GM12878 (cell line): ENCODE measurements at regions not wholly inside any gene's neighbourhood (a gene's known extent, or its start where the extent isn't known, plus 50 kb on each side); places are given as distances from the start of the nearest gene placed in this dataset.

Source experiments
- ATAC-seq: fragments of 200-7000 bp; cut with Tn5 transposase; 3 replicates; pipeline ENCODE4 v1.9.1; 2020; ENCODE audit warnings: mild to moderate bottlenecking, moderate library complexity
- BruUV-seq: library from RNA; stranded (reverse); fragments of 400-500 nt; replicated peaks from 2 replicates; lab custom pipeline; 2021; lab: Mats Ljungman, UMichigan
- CTCF ChIA-PET: fragments of 300-600 bp; sonication (Branson Sonifier 250); formaldehyde crosslinking; extraction: SDS; loops from one replicate; lab custom pipeline; 2021; ENCODE audit warnings: inconsistent platforms; lab: Yijun Ruan, JAX
- POLR2A ChIA-PET: fragments of 350-600 bp; formaldehyde crosslinking; extraction: SDS; loops from one replicate; lab custom pipeline; 2021; ENCODE audit warnings: inconsistent platforms; lab: Charles Lee
- RAD21 ChIA-PET: fragments of 300-600 bp; sonication (Branson Sonifier 250); formaldehyde crosslinking; loops from one replicate; lab custom pipeline; 2023; ENCODE audit warnings: antibody characterized with exemption; ENCODE audit not compliant: unreplicated experiment; lab: Charles Lee
- SMC1A ChIA-PET: fragments of 300-600 bp; sonication (Branson Sonifier 250); formaldehyde crosslinking; loops from one replicate; lab custom pipeline; 2023; ENCODE audit not compliant: unreplicated experiment, uncharacterized antibody; lab: Charles Lee
- DNase-seq: peaks from one replicate; pipeline ENCODE4 v3.0.0-alpha.2; 2011; ENCODE audit warnings: low read depth, low spot score
- FAIRE-seq: peaks from 3 replicates; lab custom pipeline; 2011; peaks lifted over from hg19 to GRCh38; lab: Jason Lieb, UNC
- H2AFZ ChIP-seq: 2 replicates; pipeline ENCODE4 v1.6.0; 2011; ENCODE audit warnings: low read depth, low read length, control low read depth; ENCODE audit not compliant: control insufficient read depth
- H3K27ac ChIP-seq: 2 replicates; pipeline ENCODE4 v1.5.1; 2011; ENCODE audit warnings: control low read depth; ENCODE audit not compliant: control insufficient read depth, insufficient read depth
- H3K27me3 ChIP-seq, 2 experiments: replicated peaks in 1 of 2; 2 replicates each; pipeline versions ENCODE4 v1.6.0 to v1.6.1; 2011; ENCODE audit warnings: low read length in 1 of 2; ENCODE audit not compliant: control insufficient read depth in 2 of 2, insufficient read depth in 2 of 2
- H3K36me3 ChIP-seq, 2 experiments: 2 replicates each; pipeline ENCODE4 v1.5.1; 2011; ENCODE audit warnings: low read length in 1 of 2; ENCODE audit not compliant: control insufficient read depth in 2 of 2, insufficient read depth in 2 of 2
- H3K4me1 ChIP-seq: 2 replicates; pipeline ENCODE4 v1.6.1; 2011; ENCODE audit warnings: mild to moderate bottlenecking, low read length, moderate library complexity, mixed read lengths; ENCODE audit not compliant: control insufficient read depth, insufficient read depth
- H3K4me2 ChIP-seq: 2 replicates; pipeline ENCODE4 v1.6.0; 2011; ENCODE audit warnings: control low read depth; ENCODE audit not compliant: control insufficient read depth, insufficient read depth
- H3K4me3 ChIP-seq: fragments of 200-600 bp; sonication (generic); 2 replicates; pipeline ENCODE4 v1.5.1; 2016
- H3K79me2 ChIP-seq: 2 replicates; pipeline ENCODE4 v1.6.0; 2011; ENCODE audit warnings: low read length; ENCODE audit not compliant: control insufficient read depth, insufficient read depth
- H3K9ac ChIP-seq: 2 replicates; pipeline ENCODE4 v1.8.0; 2011; ENCODE audit warnings: low read length, control low read depth, mixed read lengths; ENCODE audit not compliant: control insufficient read depth, insufficient read depth
- H3K9me3 ChIP-seq: replicated peaks from 3 replicates; pipeline ENCODE4 v1.5.1; 2011; ENCODE audit warnings: mild to moderate bottlenecking, low read length; ENCODE audit not compliant: control insufficient read depth, insufficient read depth
- H4K20me1 ChIP-seq: 2 replicates; pipeline ENCODE4 v1.6.0; 2011; ENCODE audit not compliant: control insufficient read depth, insufficient read depth
- BMI1 ChIP-seq: fragments of 450-650 bp; IDR thresholded peaks from 2 replicates; pipeline ENCODE4 v1.6.1; 2016; ENCODE audit warnings: mild to moderate bottlenecking, moderate library complexity, borderline replicate concordance
- BRCA1 ChIP-seq: IDR thresholded peaks from 2 replicates; pipeline ENCODE4 v1.6.1; 2011; ENCODE audit warnings: low read depth, low read length, improper control_type of control experiment
- CREB1 ChIP-seq: IDR thresholded peaks from 2 replicates; pipeline ENCODE4 v1.6.1; 2012; ENCODE audit warnings: low read depth, mild to moderate bottlenecking, inconsistent platforms
- EED ChIP-seq: sonication (generic); IDR thresholded peaks from 2 replicates; pipeline ENCODE4 v1.6.1; 2016; ENCODE audit warnings: antibody characterized with exemption, low read depth
- GABPA ChIP-seq: IDR thresholded peaks from 2 replicates; pipeline ENCODE4 v1.6.1; 2014; ENCODE audit warnings: antibody characterized with exemption, low read depth, mild to moderate bottlenecking, inconsistent platforms
- HDAC2 ChIP-seq: fragments of 200-600 bp; sonication (generic); IDR thresholded peaks from 2 replicates; pipeline ENCODE4 v1.6.1; 2017
- NFIC ChIP-seq: IDR thresholded peaks from 2 replicates; pipeline ENCODE4 v1.6.1; 2012; ENCODE audit warnings: low read depth, mild to moderate bottlenecking, inconsistent platforms, low read length, moderate library complexity
- NRF1 ChIP-seq: conservative IDR thresholded peaks from 2 replicates; pipeline ENCODE4 v1.6.1; 2011; ENCODE audit warnings: mild to moderate bottlenecking, low read depth, low read length, improper control_type of control experiment
- PML ChIP-seq: IDR thresholded peaks from 2 replicates; pipeline ENCODE4 v1.6.1; 2012; ENCODE audit warnings: low read length, inconsistent platforms
- POLR2A ChIP-seq: IDR thresholded peaks from 2 replicates; pipeline ENCODE4 v1.6.1; 2011; ENCODE audit warnings: low read depth, mild to moderate bottlenecking, low read length
- POU2F2 ChIP-seq: IDR thresholded peaks from 3 replicates; pipeline ENCODE4 v1.6.1; 2011; ENCODE audit warnings: low read depth, mild to moderate bottlenecking, low read length, borderline replicate concordance
- RBBP5 ChIP-seq: fragments of 200-600 bp; sonication (generic); conservative IDR thresholded peaks from 2 replicates; pipeline ENCODE4 v1.6.1; 2016
- SMC3 ChIP-seq: IDR thresholded peaks from 2 replicates; pipeline ENCODE4 v1.6.1; 2011; ENCODE audit warnings: low read length, improper control_type of control experiment, borderline replicate concordance
- TBL1XR1 ChIP-seq: IDR thresholded peaks from 2 replicates; pipeline ENCODE4 v1.6.1; 2012; ENCODE audit warnings: low read depth, low read length, improper control_type of control experiment
- ZNF622 ChIP-seq: fragments of 450-650 bp; IDR thresholded peaks from 2 replicates; pipeline ENCODE4 v1.6.1; 2017; ENCODE audit warnings: mild to moderate bottlenecking, inconsistent platforms
- WGBS: methylation state at CpG from one replicate; pipeline ENCODE4 v1.1.6; 2016; ENCODE audit warnings: low lambda C conversion rate; ENCODE audit not compliant: insufficient replicate concordance, insufficient coverage; ENCODE audit errors: missing lambda C conversion rate; 5-methylcytosine and 5-hydroxymethylcytosine counted together
- in situ Hi-C: fragments of 300-500 bp; cut with MboI; formaldehyde crosslinking; loops from 9 replicates; pipeline ENCODE4 v1.14.3; 2018; ENCODE audit warnings: mixed read lengths
- intact Hi-C: fragments of 100-400 bp; cut with micrococcal nuclease; formaldehyde crosslinking; loops from one replicate; pipeline ENCODE4 v1.14.2; 2022; ENCODE audit not compliant: unreplicated experiment
- TF ChIP-seq, protein P1 (sequence below): IDR thresholded peaks from 2 replicates; pipeline ENCODE4 v1.6.1; 2011; ENCODE audit warnings: low read depth, mild to moderate bottlenecking, low read length, moderate library complexity, borderline replicate concordance; ENCODE audit errors: extremely low read depth
- TF ChIP-seq, protein P2 (sequence below): fragments of 450-650 bp; IDR thresholded peaks from 2 replicates; pipeline ENCODE4 v1.6.1; 2017; ENCODE audit warnings: mild to moderate bottlenecking

GRCh38 chr13:87820241-87820640 is 149.1 kb downstream of the SLITRK5 start:
- intact Hi-C loops, result no loop called here
- no peak for DNase-seq
- 4% methylated on average over 1 of the region's 1 CpG for WGBS
- H3K27me3 ChIP-seq, result no peaks in the 10 kb centered on the region
- H3K4me3 ChIP-seq, result no peak overlapping the region
- no peak for FAIRE-seq
- RAD21 ChIA-PET, result no interaction called here
- BruUV-seq, result no TSS peak
- no peak for TF ChIP-seq SMC3
- TF ChIP-seq NRF1, result no peak
- TF ChIP-seq, protein P1, sequence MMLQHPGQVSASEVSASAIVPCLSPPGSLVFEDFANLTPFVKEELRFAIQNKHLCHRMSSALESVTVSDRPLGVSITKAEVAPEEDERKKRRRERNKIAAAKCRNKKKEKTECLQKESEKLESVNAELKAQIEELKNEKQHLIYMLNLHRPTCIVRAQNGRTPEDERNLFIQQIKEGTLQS, result no peak
- TF ChIP-seq CREB1, result no peak
- no peak for TF ChIP-seq POLR2A
- no peak for TF ChIP-seq PML
- no peak for TF ChIP-seq RBBP5
- no peak for TF ChIP-seq BRCA1
- TF ChIP-seq EED, result no peak
- no peak for TF ChIP-seq GABPA
- no peak for TF ChIP-seq NFIC
- TF ChIP-seq TBL1XR1, result no peak
- TF ChIP-seq, protein P2, sequence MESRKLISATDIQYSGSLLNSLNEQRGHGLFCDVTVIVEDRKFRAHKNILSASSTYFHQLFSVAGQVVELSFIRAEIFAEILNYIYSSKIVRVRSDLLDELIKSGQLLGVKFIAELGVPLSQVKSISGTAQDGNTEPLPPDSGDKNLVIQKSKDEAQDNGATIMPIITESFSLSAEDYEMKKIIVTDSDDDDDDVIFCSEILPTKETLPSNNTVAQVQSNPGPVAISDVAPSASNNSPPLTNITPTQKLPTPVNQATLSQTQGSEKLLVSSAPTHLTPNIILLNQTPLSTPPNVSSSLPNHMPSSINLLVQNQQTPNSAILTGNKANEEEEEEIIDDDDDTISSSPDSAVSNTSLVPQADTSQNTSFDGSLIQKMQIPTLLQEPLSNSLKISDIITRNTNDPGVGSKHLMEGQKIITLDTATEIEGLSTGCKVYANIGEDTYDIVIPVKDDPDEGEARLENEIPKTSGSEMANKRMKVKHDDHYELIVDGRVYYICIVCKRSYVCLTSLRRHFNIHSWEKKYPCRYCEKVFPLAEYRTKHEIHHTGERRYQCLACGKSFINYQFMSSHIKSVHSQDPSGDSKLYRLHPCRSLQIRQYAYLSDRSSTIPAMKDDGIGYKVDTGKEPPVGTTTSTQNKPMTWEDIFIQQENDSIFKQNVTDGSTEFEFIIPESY, result no peak
- no peak for TF ChIP-seq HDAC2
- TF ChIP-seq POU2F2, result no peak
- TF ChIP-seq BMI1, result no peak
- TF ChIP-seq ZNF622, result no peak
- H3K9ac ChIP-seq, result no peak overlapping the region
- no peak overlapping the region for H3K4me2 ChIP-seq
- H3K9me3 ChIP-seq, result no peaks in the 10 kb centered on the region
- no peak for ATAC-seq
- SMC1A ChIA-PET, result no interaction called here
- H3K27ac ChIP-seq, result no peak overlapping the region
- no peaks in the 10 kb centered on the region for H3K4me1 ChIP-seq
- H4K20me1 ChIP-seq, result no peaks in the 10 kb centered on the region
- no peaks in the 10 kb centered on the region for H3K36me3 ChIP-seq
- POLR2A ChIA-PET, result no interaction called here
- CTCF ChIA-PET, result no interaction called here
- H2AFZ ChIP-seq, result no peak overlapping the region
- H3K79me2 ChIP-seq, result no peaks in the 10 kb centered on the region
- in situ Hi-C loops, result no loop called here
